HepG2 (cell line): ENCODE measurements at regions not wholly inside any gene's neighbourhood (a gene's known extent, or its start where the extent isn't known, plus 50 kb on each side); places are given as distances from the start of the nearest gene placed in this dataset.

ENCODE experiments used
- ATAC-seq: fragments of 200-7000 bp; cut with Tn5 transposase; 3 replicates; pipeline ENCODE4 v1.9.1; 2020; ENCODE audit warnings: mild to moderate bottlenecking, moderate library complexity
- BruUV-seq: library from RNA; stranded (reverse); fragments of 400-500 nt; replicated peaks from 2 replicates; lab custom pipeline; 2021; lab: Mats Ljungman, UMichigan
- CTCF ChIA-PET: fragments of 300-600 bp; formaldehyde crosslinking; extraction: SDS; loops from one replicate; lab custom pipeline; 2021; ENCODE audit warnings: low total read pairs, inconsistent platforms, low intra/inter-chr PET ratio; lab: Yijun Ruan, JAX
- POLR2A ChIA-PET: fragments of 350-600 bp; sonication (Branson Sonifier 250); formaldehyde crosslinking; loops from one replicate; lab custom pipeline; 2020; ENCODE audit warnings: antibody characterized with exemption, inconsistent platforms; lab: Yijun Ruan, JAX
- DNase-seq: peaks from one replicate; pipeline ENCODE4 v3.0.0-alpha.2; 2015; ENCODE audit warnings: low spot score
- FAIRE-seq: peaks from 3 replicates; lab custom pipeline; 2011; peaks lifted over from hg19 to GRCh38; lab: Jason Lieb, UNC
- H2AFZ ChIP-seq: one replicate; pipeline ENCODE4 v1.6.1; 2011; ENCODE audit warnings: low read length, inconsistent platforms
- H3K27ac ChIP-seq: fragments of 300-600 bp; 3 replicates; pipeline ENCODE4 v1.8.0; 2011; ENCODE audit warnings: mixed run types, mild to moderate bottlenecking, mixed read lengths, low read length, inconsistent platforms; ENCODE audit not compliant: insufficient read depth; ENCODE audit errors: extremely low read length
- H3K27me3 ChIP-seq, 2 experiments: fragments of 200-600 bp in 1 of 2; 2 replicates in 1 of 2; 3 replicates in 1 of 2; pipeline versions ENCODE4 v1.6.0 to v1.8.0; 2011; ENCODE audit warnings: low read length in 2 of 2, mild to moderate bottlenecking in 2 of 2, moderate library complexity in 2 of 2, inconsistent platforms in 1 of 2; ENCODE audit not compliant: insufficient read depth in 2 of 2, control insufficient read depth in 1 of 2
- H3K36me3 ChIP-seq, 2 experiments: fragments of 200-600 bp in 1 of 2; replicated peaks in 1 of 2; 2 replicates in 1 of 2; 3 replicates in 1 of 2; pipeline versions ENCODE4 v1.5.1 to v1.8.0; 2011; ENCODE audit warnings: low read length in 2 of 2, inconsistent platforms in 1 of 2; ENCODE audit not compliant: insufficient read depth in 2 of 2, control insufficient read depth in 1 of 2
- H3K4me1 ChIP-seq: 2 replicates; pipeline ENCODE4 v1.5.1; 2012; ENCODE audit warnings: low read length, inconsistent platforms; ENCODE audit not compliant: insufficient read depth
- H3K4me2 ChIP-seq: 2 replicates; pipeline ENCODE4 v1.6.0; 2011; ENCODE audit warnings: low read depth, low read length, inconsistent platforms
- H3K4me3 ChIP-seq, 3 experiments: fragments of 200-600 bp in 1 of 3; sonication (generic), shearing (Covaris generic) in 1 of 3; replicated peaks in 1 of 3; 2 replicates each; pipeline ENCODE4 v1.5.1; 2011 to 2016; ENCODE audit warnings: low read length in 3 of 3, inconsistent platforms in 2 of 3, low read depth in 2 of 3, mild to moderate bottlenecking in 2 of 3, control low read depth in 1 of 3, mixed read lengths in 1 of 3; ENCODE audit not compliant: insufficient read depth in 1 of 3
- H3K79me2 ChIP-seq: one replicate; pipeline ENCODE4 v1.6.1; 2011; ENCODE audit warnings: low read length, inconsistent platforms; ENCODE audit not compliant: insufficient read depth
- H3K9ac ChIP-seq: 2 replicates; pipeline ENCODE4 v1.6.0; 2011; ENCODE audit warnings: mild to moderate bottlenecking, low read depth, low read length, inconsistent platforms; ENCODE audit not compliant: insufficient read depth
- H3K9me3 ChIP-seq: 2 replicates; pipeline ENCODE4 v1.5.1; 2012; ENCODE audit warnings: mild to moderate bottlenecking, low read length
- H4K20me1 ChIP-seq: 2 replicates; pipeline ENCODE4 v1.6.0; 2011; ENCODE audit warnings: inconsistent platforms, mild to moderate bottlenecking, low read length, moderate library complexity; ENCODE audit not compliant: insufficient read depth
- ARNT ChIP-seq: fragments of 450-650 bp; IDR thresholded peaks from 2 replicates; pipeline ENCODE4 v1.6.1; 2017
- ATAD3A ChIP-seq: sonication (generic); formaldehyde crosslinking; IDR thresholded peaks from 2 replicates; pipeline ENCODE4 v1.4.0; 2020; ENCODE audit warnings: missing genetic modification reagents
- BORCS8-MEF2B ChIP-seq: sonication (generic); formaldehyde crosslinking; IDR thresholded peaks from 2 replicates; pipeline ENCODE4 v1.8.0; 2022; ENCODE audit warnings: mild to moderate bottlenecking, missing genetic modification reagents
- BRCA1 ChIP-seq: sonication (generic); formaldehyde crosslinking; IDR thresholded peaks from 2 replicates; pipeline ENCODE4 v1.4.0; 2020; ENCODE audit warnings: missing genetic modification reagents
- GFI1 ChIP-seq: sonication (generic); formaldehyde crosslinking; IDR thresholded peaks from 2 replicates; pipeline ENCODE4 v1.5.0; 2020; ENCODE audit warnings: missing genetic modification reagents, mild to moderate bottlenecking, borderline replicate concordance
- JDP2 ChIP-seq: sonication (generic); formaldehyde crosslinking; IDR thresholded peaks from 2 replicates; pipeline ENCODE4 v1.8.1; 2022; ENCODE audit warnings: missing genetic modification reagents, borderline replicate concordance
- KLF12 ChIP-seq: sonication (generic); formaldehyde crosslinking; IDR thresholded peaks from 2 replicates; pipeline ENCODE4 v1.4.0; 2020; ENCODE audit warnings: missing genetic modification reagents, borderline replicate concordance
- NR3C1 ChIP-seq: sonication (generic); formaldehyde crosslinking; IDR thresholded peaks from 2 replicates; pipeline ENCODE4 v1.4.0; 2020; ENCODE audit warnings: missing genetic modification reagents
- SMYD3 ChIP-seq: sonication (generic); formaldehyde crosslinking; IDR thresholded peaks from 2 replicates; pipeline ENCODE4 v1.8.1; 2023; ENCODE audit warnings: mild to moderate bottlenecking, missing genetic modification reagents
- TOE1 ChIP-seq: sonication (generic); formaldehyde crosslinking; IDR thresholded peaks from 2 replicates; pipeline ENCODE4 v1.4.0; 2020; ENCODE audit warnings: mild to moderate bottlenecking, missing genetic modification reagents
- ZNF615 ChIP-seq: sonication (generic); formaldehyde crosslinking; IDR thresholded peaks from 2 replicates; pipeline ENCODE4 v1.5.0; 2020; ENCODE audit warnings: mild to moderate bottlenecking, missing genetic modification reagents, borderline replicate concordance
- ZNF780A ChIP-seq: sonication (generic); formaldehyde crosslinking; IDR thresholded peaks from 2 replicates; pipeline ENCODE4 v1.8.0; 2022; ENCODE audit warnings: mild to moderate bottlenecking, missing genetic modification reagents, moderate library complexity
- WGBS: methylation state at CpG from one replicate; pipeline ENCODE4 v1.1.6; 2017; ENCODE audit warnings: low lambda C conversion rate; 5-methylcytosine and 5-hydroxymethylcytosine counted together
- in situ Hi-C: cut with HindIII; loops from 2 replicates; pipeline ENCODE4 v1.10.0; 2017; ENCODE audit warnings: low pct_unique_long_range_greater_than_20kb; ENCODE audit not compliant: extremely low pct_ligation_motif_present
- intact Hi-C: fragments of 100-400 bp; cut with micrococcal nuclease; formaldehyde crosslinking; loops from one replicate; pipeline ENCODE4 v1.10.0; 2022; ENCODE audit not compliant: unreplicated experiment
- TF ChIP-seq, protein P1 (sequence below): sonication (generic); formaldehyde crosslinking; IDR thresholded peaks from 2 replicates; pipeline ENCODE4 v1.4.0; 2020; ENCODE audit warnings: missing genetic modification reagents
- TF ChIP-seq, protein P2 (sequence below): sonication (generic); formaldehyde crosslinking; IDR thresholded peaks from 2 replicates; pipeline ENCODE4 v1.5.0; 2020; ENCODE audit warnings: missing genetic modification reagents, mild to moderate bottlenecking, borderline replicate concordance
- TF ChIP-seq, protein P3 (sequence below): sonication (generic); formaldehyde crosslinking; IDR thresholded peaks from 2 replicates; pipeline ENCODE4 v1.5.0; 2020; ENCODE audit warnings: mild to moderate bottlenecking, missing genetic modification reagents, borderline replicate concordance

DNA sequence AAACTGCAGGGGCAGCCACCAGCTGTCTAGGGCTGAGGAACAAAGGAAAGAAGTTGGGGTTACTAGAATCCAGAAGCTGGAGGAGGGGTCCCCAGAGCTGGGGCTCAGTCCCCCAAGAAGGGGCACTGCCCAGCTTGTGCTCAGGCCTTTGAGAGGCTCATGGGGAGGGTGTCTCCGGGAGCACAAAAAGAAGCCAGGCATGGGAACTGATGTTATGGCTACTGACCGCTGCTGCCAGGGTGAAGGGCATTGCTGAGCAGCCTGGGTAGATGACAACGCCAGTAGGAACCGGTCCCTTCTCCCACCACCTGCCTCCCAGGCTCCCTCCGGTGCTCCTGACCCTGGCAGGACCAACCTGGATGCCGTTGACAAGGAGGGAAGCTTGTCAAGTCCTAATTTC lies 762.5 kb upstream of the TPTE start:
- H3K27ac ChIP-seq = no peak overlapping the region
- in situ Hi-C loops (no loop called here), intact Hi-C loops (no loop called here)
- H3K27me3 ChIP-seq = no peaks in the 10 kb centered on the region
- no peaks in the 10 kb centered on the region for H3K79me2 ChIP-seq
- DNase-seq (no peak), ATAC-seq (no peak), FAIRE-seq (no peak)
- H3K9ac ChIP-seq = no peak overlapping the region
- H3K9me3 ChIP-seq = peaks cover 95% of the 10 kb centered on the region
- no peaks in the 10 kb centered on the region for H3K4me1 ChIP-seq
- no peak overlapping the region for H3K4me3 ChIP-seq
- H4K20me1 ChIP-seq = no peaks in the 10 kb centered on the region
- no TSS peak for BruUV-seq
- H3K36me3 ChIP-seq = no peaks in the 10 kb centered on the region
- no peak for TF ChIP-seq ATAD3A (CRISPR knock-in tag)
- TF ChIP-seq JDP2 (CRISPR knock-in tag) = no peak
- TF ChIP-seq ZNF615 (CRISPR knock-in tag) = no peak
- TF ChIP-seq, protein P1, sequence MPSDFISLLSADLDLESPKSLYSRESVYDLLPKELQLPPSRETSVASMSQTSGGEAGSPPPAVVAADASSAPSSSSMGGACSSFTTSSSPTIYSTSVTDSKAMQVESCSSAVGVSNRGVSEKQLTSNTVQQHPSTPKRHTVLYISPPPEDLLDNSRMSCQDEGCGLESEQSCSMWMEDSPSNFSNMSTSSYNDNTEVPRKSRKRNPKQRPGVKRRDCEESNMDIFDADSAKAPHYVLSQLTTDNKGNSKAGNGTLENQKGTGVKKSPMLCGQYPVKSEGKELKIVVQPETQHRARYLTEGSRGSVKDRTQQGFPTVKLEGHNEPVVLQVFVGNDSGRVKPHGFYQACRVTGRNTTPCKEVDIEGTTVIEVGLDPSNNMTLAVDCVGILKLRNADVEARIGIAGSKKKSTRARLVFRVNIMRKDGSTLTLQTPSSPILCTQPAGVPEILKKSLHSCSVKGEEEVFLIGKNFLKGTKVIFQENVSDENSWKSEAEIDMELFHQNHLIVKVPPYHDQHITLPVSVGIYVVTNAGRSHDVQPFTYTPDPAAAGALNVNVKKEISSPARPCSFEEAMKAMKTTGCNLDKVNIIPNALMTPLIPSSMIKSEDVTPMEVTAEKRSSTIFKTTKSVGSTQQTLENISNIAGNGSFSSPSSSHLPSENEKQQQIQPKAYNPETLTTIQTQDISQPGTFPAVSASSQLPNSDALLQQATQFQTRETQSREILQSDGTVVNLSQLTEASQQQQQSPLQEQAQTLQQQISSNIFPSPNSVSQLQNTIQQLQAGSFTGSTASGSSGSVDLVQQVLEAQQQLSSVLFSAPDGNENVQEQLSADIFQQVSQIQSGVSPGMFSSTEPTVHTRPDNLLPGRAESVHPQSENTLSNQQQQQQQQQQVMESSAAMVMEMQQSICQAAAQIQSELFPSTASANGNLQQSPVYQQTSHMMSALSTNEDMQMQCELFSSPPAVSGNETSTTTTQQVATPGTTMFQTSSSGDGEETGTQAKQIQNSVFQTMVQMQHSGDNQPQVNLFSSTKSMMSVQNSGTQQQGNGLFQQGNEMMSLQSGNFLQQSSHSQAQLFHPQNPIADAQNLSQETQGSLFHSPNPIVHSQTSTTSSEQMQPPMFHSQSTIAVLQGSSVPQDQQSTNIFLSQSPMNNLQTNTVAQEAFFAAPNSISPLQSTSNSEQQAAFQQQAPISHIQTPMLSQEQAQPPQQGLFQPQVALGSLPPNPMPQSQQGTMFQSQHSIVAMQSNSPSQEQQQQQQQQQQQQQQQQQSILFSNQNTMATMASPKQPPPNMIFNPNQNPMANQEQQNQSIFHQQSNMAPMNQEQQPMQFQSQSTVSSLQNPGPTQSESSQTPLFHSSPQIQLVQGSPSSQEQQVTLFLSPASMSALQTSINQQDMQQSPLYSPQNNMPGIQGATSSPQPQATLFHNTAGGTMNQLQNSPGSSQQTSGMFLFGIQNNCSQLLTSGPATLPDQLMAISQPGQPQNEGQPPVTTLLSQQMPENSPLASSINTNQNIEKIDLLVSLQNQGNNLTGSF (CRISPR knock-in tag) = no peak
- no peak for TF ChIP-seq ARNT
- no peak for TF ChIP-seq BORCS8-MEF2B (CRISPR knock-in tag)
- TF ChIP-seq, protein P2, sequence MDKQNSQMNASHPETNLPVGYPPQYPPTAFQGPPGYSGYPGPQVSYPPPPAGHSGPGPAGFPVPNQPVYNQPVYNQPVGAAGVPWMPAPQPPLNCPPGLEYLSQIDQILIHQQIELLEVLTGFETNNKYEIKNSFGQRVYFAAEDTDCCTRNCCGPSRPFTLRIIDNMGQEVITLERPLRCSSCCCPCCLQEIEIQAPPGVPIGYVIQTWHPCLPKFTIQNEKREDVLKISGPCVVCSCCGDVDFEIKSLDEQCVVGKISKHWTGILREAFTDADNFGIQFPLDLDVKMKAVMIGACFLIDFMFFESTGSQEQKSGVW = no peak
- no peak for TF ChIP-seq TOE1 (CRISPR knock-in tag)
- TF ChIP-seq BRCA1 = no peak
- TF ChIP-seq NR3C1 = no peak
- no peak for TF ChIP-seq SMYD3 (CRISPR knock-in tag)
- no peak for TF ChIP-seq ZNF780A (CRISPR knock-in tag)
- TF ChIP-seq, protein P3, sequence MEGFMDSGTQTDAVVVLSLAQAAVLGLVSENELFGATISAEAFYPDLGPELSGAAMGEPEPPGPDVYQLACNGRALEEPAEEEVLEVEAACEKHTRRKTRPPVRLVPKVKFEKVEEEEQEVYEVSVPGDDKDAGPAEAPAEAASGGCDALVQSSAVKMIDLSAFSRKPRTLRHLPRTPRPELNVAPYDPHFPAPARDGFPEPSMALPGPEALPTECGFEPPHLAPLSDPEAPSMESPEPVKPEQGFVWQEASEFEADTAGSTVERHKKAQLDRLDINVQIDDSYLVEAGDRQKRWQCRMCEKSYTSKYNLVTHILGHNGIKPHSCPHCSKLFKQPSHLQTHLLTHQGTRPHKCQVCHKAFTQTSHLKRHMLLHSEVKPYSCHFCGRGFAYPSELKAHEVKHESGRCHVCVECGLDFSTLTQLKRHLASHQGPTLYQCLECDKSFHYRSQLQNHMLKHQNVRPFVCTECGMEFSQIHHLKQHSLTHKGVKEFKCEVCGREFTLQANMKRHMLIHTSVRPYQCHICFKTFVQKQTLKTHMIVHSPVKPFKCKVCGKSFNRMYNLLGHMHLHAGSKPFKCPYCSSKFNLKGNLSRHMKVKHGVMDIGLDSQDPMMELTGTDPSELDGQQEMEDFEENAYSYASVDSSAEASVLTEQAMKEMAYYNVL = no peak
- TF ChIP-seq GFI1 (CRISPR knock-in tag) = no peak
- TF ChIP-seq KLF12 = no peak
- 3% methylated on average over 6 of the region's 6 CpGs for WGBS
- H3K4me2 ChIP-seq = no peak overlapping the region
- POLR2A ChIA-PET = no interaction called here
- CTCF ChIA-PET = no interaction called here
- H2AFZ ChIP-seq = no peak overlapping the region
